Keratinocyte (primary cell): ENCODE measurements at regions not wholly inside any gene's neighbourhood (a gene's known extent, or its start where the extent isn't known, plus 50 kb on each side); places are given as distances from the start of the nearest gene placed in this dataset.

ENCODE experiments used
- DNase-seq: peaks from one replicate; pipeline ENCODE4 v3.0.0-alpha.2; 2011; ENCODE audit warnings: low read depth, missing footprints, low spot score
- FAIRE-seq: peaks from 2 replicates; lab custom pipeline; 2011; peaks lifted over from hg19 to GRCh38; lab: Jason Lieb, UNC
- H2AFZ ChIP-seq: 2 replicates; pipeline ENCODE4 v1.6.0; 2012; ENCODE audit warnings: low read length, control low read depth, inconsistent platforms; ENCODE audit not compliant: control insufficient read depth
- H3K27ac ChIP-seq: 2 replicates; pipeline ENCODE4 v1.5.1; 2011; ENCODE audit warnings: low read length; ENCODE audit not compliant: control insufficient read depth, insufficient read depth
- H3K27me3 ChIP-seq: 3 replicates; pipeline ENCODE4 v1.6.0; 2011; ENCODE audit warnings: low read length; ENCODE audit not compliant: control insufficient read depth, insufficient read depth; ENCODE audit errors: extremely low read depth
- H3K36me3 ChIP-seq, 2 experiments: 2 replicates in 1 of 2; 3 replicates in 1 of 2; pipeline ENCODE4 v1.5.1; 2011; ENCODE audit warnings: low read length in 2 of 2, mild to moderate bottlenecking in 1 of 2; ENCODE audit not compliant: control insufficient read depth in 2 of 2, insufficient read depth in 2 of 2; ENCODE audit errors: extremely low read depth in 1 of 2
- H3K4me1 ChIP-seq: 3 replicates; pipeline ENCODE4 v1.5.1; 2011; ENCODE audit warnings: low read length; ENCODE audit not compliant: control insufficient read depth, insufficient read depth; ENCODE audit errors: extremely low read depth
- H3K4me2 ChIP-seq: 3 replicates; pipeline ENCODE4 v1.6.0; 2011; ENCODE audit warnings: low read depth, low read length; ENCODE audit not compliant: control insufficient read depth, insufficient read depth; ENCODE audit errors: extremely low read depth
- H3K4me3 ChIP-seq, 3 experiments: fragments of 200-600 bp in 1 of 3; sonication (generic) in 1 of 3; 2 replicates in 2 of 3; 3 replicates in 1 of 3; pipeline ENCODE4 v1.5.1; 2011 to 2016; ENCODE audit warnings: low read length in 3 of 3, mild to moderate bottlenecking in 3 of 3, control low read depth in 2 of 3, inconsistent platforms in 1 of 3, low read depth in 1 of 3, mixed read lengths in 1 of 3, mixed run types in 1 of 3, moderate library complexity in 1 of 3; ENCODE audit not compliant: control insufficient read depth in 2 of 3, insufficient read depth in 2 of 3; ENCODE audit errors: extremely low read depth in 1 of 3
- H3K79me2 ChIP-seq: 2 replicates; pipeline ENCODE4 v1.6.0; 2012; ENCODE audit warnings: low read length; ENCODE audit not compliant: control insufficient read depth, insufficient read depth
- H3K9ac ChIP-seq: 3 replicates; pipeline ENCODE4 v1.6.0; 2011; ENCODE audit warnings: low read length; ENCODE audit not compliant: control insufficient read depth, insufficient read depth; ENCODE audit errors: extremely low read depth
- H3K9me1 ChIP-seq: 3 replicates; pipeline ENCODE4 v1.6.0; 2011; ENCODE audit warnings: low read length; ENCODE audit not compliant: control insufficient read depth, insufficient read depth; ENCODE audit errors: extremely low read depth
- H3K9me3 ChIP-seq: 2 replicates; pipeline ENCODE4 v1.5.1; 2012; ENCODE audit warnings: low read depth, low read length; ENCODE audit not compliant: control insufficient read depth
- H4K20me1 ChIP-seq: 3 replicates; pipeline ENCODE4 v1.6.0; 2011; ENCODE audit warnings: low read length; ENCODE audit not compliant: control insufficient read depth, insufficient read depth; ENCODE audit errors: extremely low read depth
- CTCF ChIP-seq, 3 experiments: IDR thresholded peaks in 1 of 3; conservative IDR thresholded peaks in 1 of 3; optimal IDR thresholded peaks in 1 of 3; 2 replicates in 2 of 3; 3 replicates in 1 of 3; pipeline versions ENCODE3 to v1.5.1; 2011; ENCODE audit warnings: low read length in 3 of 3, mild to moderate bottlenecking in 3 of 3, moderate library complexity in 2 of 3, control low read depth in 1 of 3, inconsistent platforms in 1 of 3; ENCODE audit not compliant: insufficient read depth in 2 of 3; ENCODE audit errors: extremely low read depth in 1 of 3
- EZH2 ChIP-seq: IDR thresholded peaks from one replicate; pipeline ENCODE4 v1.6.1; 2012; ENCODE audit warnings: inconsistent platforms, mild to moderate bottlenecking, low read length, moderate library complexity
- dilution Hi-C: fragments of 300-500 bp; cut with MboI; formaldehyde crosslinking; loops from one replicate; pipeline ENCODE4 v1.7.0; 2020; ENCODE audit warnings: low sequenced_read_pairs; ENCODE audit not compliant: extremely low pct_ligation_motif_present

GRCh38 chr3:99576904-99577559, 61.4 kb upstream of the COL8A1 start:
- FAIRE-seq (peak; percentile 66), DNase-seq (no peak)
- H4K20me1 ChIP-seq: no peaks in the 10 kb centered on the region
- TF ChIP-seq CTCF (optimal IDR thresholded peaks at IDR 0.05 in 1 of 3, IDR thresholded peaks at IDR 0.05 in 1 of 3, conservative IDR thresholded peaks at IDR 0.05 in 1 of 3; ENCODE audit: extremely low read depth in 1 of 3, insufficient read depth in 2 of 3, low read length in 3 of 3) (no peak), EZH2 (no peak)
- H3K27me3 ChIP-seq: no peaks in the 10 kb centered on the region
- dilution Hi-C loops: no loop called here
- H3K4me1 ChIP-seq: peaks cover 4% of the 10 kb centered on the region
- H3K27ac ChIP-seq: no peak overlapping the region
- H3K4me2 ChIP-seq: no peak overlapping the region
- H3K9me1 ChIP-seq: no peaks in the 10 kb centered on the region
- H3K9ac ChIP-seq: no peak overlapping the region
- no peaks in the 10 kb centered on the region for H3K36me3 ChIP-seq
- H3K79me2 ChIP-seq: no peaks in the 10 kb centered on the region
- no peaks in the 10 kb centered on the region for H3K9me3 ChIP-seq
- H3K4me3 ChIP-seq: no peak overlapping the region
- H2AFZ ChIP-seq: no peak overlapping the region

DNA sequence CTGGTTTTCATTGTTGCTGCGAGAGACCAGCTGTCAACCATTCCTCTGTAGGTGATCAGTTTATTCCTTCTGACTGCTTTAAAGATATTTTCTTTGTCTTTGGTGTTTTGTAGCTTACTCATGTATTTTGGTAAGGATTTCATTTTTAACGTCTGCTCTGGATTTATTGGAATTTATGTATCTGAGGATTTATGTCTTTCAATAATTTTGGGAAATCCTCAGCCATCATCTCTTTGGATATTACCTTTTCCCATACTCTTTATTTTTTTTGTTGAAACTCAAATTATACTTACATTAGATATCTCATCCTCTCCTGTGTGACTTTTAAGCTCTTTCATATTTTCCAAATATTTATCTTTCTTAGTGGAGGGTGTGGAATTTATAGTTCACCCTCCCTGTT, 62.7 kb upstream of the COL8A1 start:
- Histone ChIP-seq H3K4me1 (peaks cover 4% of the 10 kb centered on the region), H3K4me3 (no peak overlapping the region), H3K9ac (no peak overlapping the region), H3K36me3 (no peaks in the 10 kb centered on the region), H2AFZ (no peak overlapping the region), H3K27ac (no peak overlapping the region), H3K4me2 (no peak overlapping the region), H3K9me3 (no peaks in the 10 kb centered on the region), H3K27me3 (no peaks in the 10 kb centered on the region), H3K79me2 (no peaks in the 10 kb centered on the region), H4K20me1 (no peaks in the 10 kb centered on the region), H3K9me1 (no peaks in the 10 kb centered on the region)
- no peak for DNase-seq
- dilution Hi-C loops: no loop called here
- no peak for FAIRE-seq
- TF ChIP-seq CTCF (optimal IDR thresholded peaks at IDR 0.05 in 1 of 3, IDR thresholded peaks at IDR 0.05 in 1 of 3, conservative IDR thresholded peaks at IDR 0.05 in 1 of 3; ENCODE audit: extremely low read depth in 1 of 3, insufficient read depth in 2 of 3, low read length in 3 of 3): no peak
- TF ChIP-seq EZH2: no peak
